DOHH2 (cell line): ENCODE measurements at regions not wholly inside any gene's neighbourhood (a gene's known extent, or its start where the extent isn't known, plus 50 kb on each side); places are given as distances from the start of the nearest gene placed in this dataset.

Experiments used
- EZH2phosphoT487 ChIP-seq: fragments of 200-600 bp; sonication (generic); IDR thresholded peaks from 2 replicates; pipeline ENCODE4 v1.6.1; 2017; ENCODE audit warnings: borderline replicate concordance, mild to moderate bottlenecking, antibody characterized with exemption, low read length, moderate library complexity, mixed read lengths
- TF ChIP-seq, protein P1 (sequence below): fragments of 200-600 bp; sonication (generic); IDR thresholded peaks from one replicate; pipeline ENCODE4 v1.5.1; 2014; ENCODE audit warnings: antibody characterized with exemption, mild to moderate bottlenecking, low read depth, low read length; ENCODE audit not compliant: poor library complexity, severe bottlenecking

DNA sequence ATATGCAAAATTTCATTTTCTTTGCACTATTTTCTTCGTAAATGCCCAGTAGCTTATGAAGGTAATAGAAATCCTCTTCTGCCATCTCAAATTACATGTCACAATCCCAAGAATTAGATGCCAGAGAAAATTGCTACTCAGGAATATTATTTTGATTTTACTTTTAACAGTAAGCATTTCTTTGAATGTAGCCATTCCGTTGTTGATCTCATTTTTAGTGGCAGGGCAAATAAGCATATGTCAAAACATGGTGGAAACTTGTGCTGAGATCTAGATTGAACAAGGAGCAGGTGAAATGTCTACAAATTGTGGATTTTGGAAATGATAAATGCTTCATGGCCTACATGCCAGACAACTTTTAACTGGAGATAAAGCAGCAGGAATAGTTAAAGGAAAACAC is 291.8 kb downstream of the SDHAF3 start:
- TF ChIP-seq, protein P1, sequence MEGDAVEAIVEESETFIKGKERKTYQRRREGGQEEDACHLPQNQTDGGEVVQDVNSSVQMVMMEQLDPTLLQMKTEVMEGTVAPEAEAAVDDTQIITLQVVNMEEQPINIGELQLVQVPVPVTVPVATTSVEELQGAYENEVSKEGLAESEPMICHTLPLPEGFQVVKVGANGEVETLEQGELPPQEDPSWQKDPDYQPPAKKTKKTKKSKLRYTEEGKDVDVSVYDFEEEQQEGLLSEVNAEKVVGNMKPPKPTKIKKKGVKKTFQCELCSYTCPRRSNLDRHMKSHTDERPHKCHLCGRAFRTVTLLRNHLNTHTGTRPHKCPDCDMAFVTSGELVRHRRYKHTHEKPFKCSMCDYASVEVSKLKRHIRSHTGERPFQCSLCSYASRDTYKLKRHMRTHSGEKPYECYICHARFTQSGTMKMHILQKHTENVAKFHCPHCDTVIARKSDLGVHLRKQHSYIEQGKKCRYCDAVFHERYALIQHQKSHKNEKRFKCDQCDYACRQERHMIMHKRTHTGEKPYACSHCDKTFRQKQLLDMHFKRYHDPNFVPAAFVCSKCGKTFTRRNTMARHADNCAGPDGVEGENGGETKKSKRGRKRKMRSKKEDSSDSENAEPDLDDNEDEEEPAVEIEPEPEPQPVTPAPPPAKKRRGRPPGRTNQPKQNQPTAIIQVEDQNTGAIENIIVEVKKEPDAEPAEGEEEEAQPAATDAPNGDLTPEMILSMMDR = no peak
- TF ChIP-seq EZH2phosphoT487 = no peak
